GM19043 (cell line): ENCODE measurements at regions not wholly inside any gene's neighbourhood (a gene's known extent, or its start where the extent isn't known, plus 50 kb on each side); places are given as distances from the start of the nearest gene placed in this dataset.
A peak's percentile ranks its signal among the peaks of the same experiment; 100 is the strongest.
"Not testable (repeated sequence)": the region's sequence is repeated elsewhere in the genome, so short reads cannot be mapped to it uniquely, and the experiment has no call there.

Source experiments
- ATAC-seq: cut with Tn5 transposase; IDR thresholded peaks from one replicate; pipeline ENCODE4 v1.9.1; 2021; ENCODE audit warnings: low read depth; ENCODE audit not compliant: unreplicated experiment

GRCh38 chr9:107770716-107771115 lies 281.1 kb upstream of the KLF4 start:
- ATAC-seq, result no peak

- no peak for ATAC-seq
Observed at GRCh38 chr9:107768224-107768623, 278.7 kb upstream of the KLF4 start.

- no peak for ATAC-seq
Observed at GRCh38 chr9:107767711-107768110, 278.1 kb upstream of the KLF4 start.

- ATAC-seq, result not testable (repeated sequence)
Observed at GRCh38 chr9:107763469-107763868, 273.9 kb upstream of the KLF4 start.

GRCh38 chr9:107761307-107761706 lies 271.7 kb upstream of the KLF4 start:
- no peak for ATAC-seq

GRCh38 chr9:107760469-107761242 lies 271.1 kb upstream of the KLF4 start:
- no peak for ATAC-seq

- ATAC-seq, result no peak
Observed at GRCh38 chr9:107759823-107760166, 270.2 kb upstream of the KLF4 start.

GRCh38 chr9:107759009-107759822 lies 269.6 kb upstream of the KLF4 start:
- ATAC-seq, result no peak

- ATAC-seq, result no peak
Observed at GRCh38 chr9:107756091-107756490, 266.5 kb upstream of the KLF4 start.

GRCh38 chr9:107755246-107755645 lies 265.7 kb upstream of the KLF4 start:
- ATAC-seq, result no peak

- ATAC-seq, result peak; percentile 66
Observed at GRCh38 chr9:107751567-107752210, 262.1 kb upstream of the KLF4 start.

- ATAC-seq, result no peak
Observed at GRCh38 chr9:107750741-107751566, 261.4 kb upstream of the KLF4 start.

GRCh38 chr9:107749787-107750444 lies 260.3 kb upstream of the KLF4 start:
- ATAC-seq, result no peak

- no peak for ATAC-seq
Observed at GRCh38 chr9:107744873-107745272, 255.3 kb upstream of the KLF4 start.

- ATAC-seq, result no peak
Observed at GRCh38 chr9:107742531-107743309, 253.2 kb upstream of the KLF4 start.

- no peak for ATAC-seq
Observed at GRCh38 chr9:107740088-107740980, 250.8 kb upstream of the KLF4 start.

GRCh38 chr9:107739601-107740082 lies 250.1 kb upstream of the KLF4 start:
- no peak for ATAC-seq

- ATAC-seq, result no peak
Observed at GRCh38 chr9:107738789-107739188, 249.2 kb upstream of the KLF4 start.
